Glutamatergic neuron (in vitro differentiated cells): ENCODE measurements at regions not wholly inside any gene's neighbourhood (a gene's known extent, or its start where the extent isn't known, plus 50 kb on each side); places are given as distances from the start of the nearest gene placed in this dataset.

ENCODE experiments used
- DNase-seq: peaks from one replicate; pipeline ENCODE4 v3.0.0; 2022
- H3K27ac Mint-ChIP-seq: one replicate; pipeline ENCODE4 v1.8.0; 2020; ENCODE audit warnings: mild to moderate bottlenecking, mixed read lengths, inconsistent platforms; ENCODE audit not compliant: unreplicated experiment
- H3K27me3 Mint-ChIP-seq: one replicate; pipeline ENCODE4 v1.8.0; 2020; ENCODE audit warnings: mild to moderate bottlenecking, moderate library complexity, mixed read lengths, inconsistent platforms; ENCODE audit not compliant: unreplicated experiment
- H3K36me3 Mint-ChIP-seq: one replicate; pipeline ENCODE4 v1.8.0; 2020; ENCODE audit warnings: mild to moderate bottlenecking, mixed read lengths, inconsistent platforms; ENCODE audit not compliant: unreplicated experiment
- H3K4me1 Mint-ChIP-seq: one replicate; pipeline ENCODE4 v1.8.0; 2020; ENCODE audit warnings: mild to moderate bottlenecking, low read depth, mixed read lengths, inconsistent platforms; ENCODE audit not compliant: unreplicated experiment
- H3K4me3 Mint-ChIP-seq: one replicate; pipeline ENCODE4 v1.8.0; 2020; ENCODE audit warnings: mild to moderate bottlenecking, mixed read lengths, inconsistent platforms; ENCODE audit not compliant: unreplicated experiment
- H3K9me3 Mint-ChIP-seq: one replicate; pipeline ENCODE4 v1.8.0; 2020; ENCODE audit warnings: mild to moderate bottlenecking, moderate library complexity, mixed read lengths, inconsistent platforms; ENCODE audit not compliant: unreplicated experiment
- TF ChIP-seq, protein P1 (sequence below): fragments of 200-600 bp; sonication (generic); IDR thresholded peaks from one replicate; pipeline ENCODE4 v1.5.0; 2021; ENCODE audit not compliant: partially characterized antibody, unreplicated experiment

DNA sequence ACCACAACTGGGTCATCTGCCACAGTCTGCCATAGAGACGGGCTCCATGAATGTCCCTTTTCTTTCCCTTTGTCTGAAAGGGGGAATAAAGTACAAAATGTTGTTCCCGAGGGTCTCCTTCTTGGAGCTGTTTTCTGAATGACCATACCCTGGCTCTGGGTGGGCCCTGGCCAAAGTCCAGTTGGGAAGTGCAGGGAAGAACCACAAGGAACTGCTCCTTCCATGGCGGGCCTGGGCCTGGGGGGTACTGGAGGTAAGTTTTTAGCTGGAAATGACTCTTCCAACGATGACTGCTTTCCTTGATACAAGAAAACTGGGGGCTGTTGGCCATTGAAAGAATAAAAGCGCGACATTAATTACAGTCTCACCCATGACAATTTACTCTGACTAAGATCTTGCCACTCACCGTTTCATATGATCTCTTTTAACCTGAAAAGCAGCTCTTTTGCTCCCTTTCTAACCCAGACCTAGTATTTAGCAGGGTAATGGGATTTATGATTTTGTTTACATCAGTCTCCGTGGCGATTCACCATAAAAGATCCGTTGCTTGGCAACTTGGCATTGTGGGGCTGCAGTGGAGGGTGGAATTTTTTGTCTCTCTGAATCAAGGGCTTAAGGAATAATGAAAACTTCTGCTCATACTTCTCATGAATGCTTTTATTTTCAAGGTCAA lies 89.2 kb upstream of the PTCH1 start:
- no peak for DNase-seq
- no peaks in the 10 kb centered on the region for H3K36me3 Mint-ChIP-seq
- H3K27ac Mint-ChIP-seq: no peak overlapping the region
- H3K4me3 Mint-ChIP-seq: no peak overlapping the region
- peaks cover 1% of the 10 kb centered on the region for H3K9me3 Mint-ChIP-seq
- TF ChIP-seq, protein P1, sequence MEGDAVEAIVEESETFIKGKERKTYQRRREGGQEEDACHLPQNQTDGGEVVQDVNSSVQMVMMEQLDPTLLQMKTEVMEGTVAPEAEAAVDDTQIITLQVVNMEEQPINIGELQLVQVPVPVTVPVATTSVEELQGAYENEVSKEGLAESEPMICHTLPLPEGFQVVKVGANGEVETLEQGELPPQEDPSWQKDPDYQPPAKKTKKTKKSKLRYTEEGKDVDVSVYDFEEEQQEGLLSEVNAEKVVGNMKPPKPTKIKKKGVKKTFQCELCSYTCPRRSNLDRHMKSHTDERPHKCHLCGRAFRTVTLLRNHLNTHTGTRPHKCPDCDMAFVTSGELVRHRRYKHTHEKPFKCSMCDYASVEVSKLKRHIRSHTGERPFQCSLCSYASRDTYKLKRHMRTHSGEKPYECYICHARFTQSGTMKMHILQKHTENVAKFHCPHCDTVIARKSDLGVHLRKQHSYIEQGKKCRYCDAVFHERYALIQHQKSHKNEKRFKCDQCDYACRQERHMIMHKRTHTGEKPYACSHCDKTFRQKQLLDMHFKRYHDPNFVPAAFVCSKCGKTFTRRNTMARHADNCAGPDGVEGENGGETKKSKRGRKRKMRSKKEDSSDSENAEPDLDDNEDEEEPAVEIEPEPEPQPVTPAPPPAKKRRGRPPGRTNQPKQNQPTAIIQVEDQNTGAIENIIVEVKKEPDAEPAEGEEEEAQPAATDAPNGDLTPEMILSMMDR: no peak
- H3K27me3 Mint-ChIP-seq: peaks cover 4% of the 10 kb centered on the region
- peaks cover 4% of the 10 kb centered on the region for H3K4me1 Mint-ChIP-seq

DNA sequence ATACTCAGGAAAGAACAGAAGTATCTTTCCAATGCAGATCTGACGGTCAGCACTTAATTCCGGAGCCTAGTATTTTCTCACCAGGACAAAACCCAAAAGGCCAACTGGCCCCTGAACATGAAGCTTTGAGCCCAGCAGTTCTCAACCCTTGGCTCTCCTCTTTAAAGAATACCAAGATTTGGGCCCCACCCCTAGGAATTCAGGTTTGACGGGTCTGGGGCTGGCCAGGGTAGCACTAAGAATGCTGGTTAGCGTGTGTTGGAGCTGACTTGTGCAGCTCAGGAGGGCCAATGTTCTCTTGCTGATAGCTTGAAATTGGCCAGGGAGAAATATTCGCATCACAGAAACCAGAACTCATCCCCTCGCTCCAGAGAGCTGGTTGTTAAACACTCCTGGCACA lies 88.3 kb upstream of the PTCH1 start:
- no peak for DNase-seq
- TF ChIP-seq, protein P1: no peak
- Mint-ChIP-seq H3K36me3 (no peaks in the 10 kb centered on the region), H3K9me3 (peaks cover 1% of the 10 kb centered on the region), H3K4me3 (no peak overlapping the region), H3K27ac (no peak overlapping the region), H3K4me1 (peaks cover 4% of the 10 kb centered on the region), H3K27me3 (peaks cover 4% of the 10 kb centered on the region)

DNA sequence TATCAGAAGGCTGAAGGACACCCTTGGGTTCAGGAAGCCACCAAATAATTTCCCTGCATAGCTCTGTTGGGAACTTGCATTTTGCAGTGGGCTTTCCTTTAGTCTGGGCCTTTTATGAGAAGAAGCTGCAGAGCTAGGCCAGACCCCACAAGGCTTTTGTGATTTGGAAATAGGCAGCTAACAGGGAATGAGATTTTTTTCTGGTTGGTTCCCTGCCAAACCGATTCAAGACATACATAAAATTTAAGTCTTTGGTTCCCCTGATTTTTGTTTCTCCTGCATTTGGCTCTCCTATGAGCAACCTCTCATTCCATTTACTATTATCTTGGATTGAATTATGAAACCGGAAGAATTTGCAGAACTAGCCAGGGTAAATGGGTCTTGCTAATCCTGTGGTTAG lies 81.5 kb upstream of the PTCH1 start:
- H3K4me3 Mint-ChIP-seq: no peak overlapping the region
- H3K27ac Mint-ChIP-seq: no peak overlapping the region
- H3K4me1 Mint-ChIP-seq: peaks cover 4% of the 10 kb centered on the region

DNA sequence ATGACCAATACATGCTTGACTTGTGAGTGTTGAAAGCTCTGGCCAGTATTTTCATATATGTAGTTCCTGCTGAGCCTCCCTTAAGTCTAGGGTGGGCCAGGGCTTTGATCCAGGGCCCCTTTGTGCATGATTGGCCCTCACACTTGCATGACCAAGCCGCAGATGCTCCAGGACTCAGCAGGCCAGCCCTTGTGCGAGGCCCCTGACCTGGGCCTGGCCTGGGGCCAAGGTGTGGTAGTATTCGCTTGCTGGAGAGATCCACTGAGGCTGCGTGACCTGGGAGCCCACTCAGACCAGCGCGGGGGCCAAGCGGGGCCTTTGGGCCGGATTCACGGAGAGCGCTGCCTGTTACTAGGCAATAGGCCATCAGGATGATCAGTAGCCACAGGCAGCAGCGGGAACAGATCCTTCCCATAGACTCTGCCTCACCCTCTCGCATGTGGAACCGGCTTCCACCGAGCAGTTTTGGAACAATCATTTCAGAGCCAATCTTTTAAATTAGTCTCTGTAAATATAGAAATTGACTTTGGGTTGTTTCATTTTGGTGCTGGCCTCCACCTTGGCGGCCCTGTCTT lies 79.0 kb upstream of the PTCH1 start:
- Mint-ChIP-seq H3K9me3 (peaks cover 2% of the 10 kb centered on the region), H3K36me3 (no peaks in the 10 kb centered on the region), H3K27ac (no peak overlapping the region), H3K4me1 (peaks cover 4% of the 10 kb centered on the region), H3K4me3 (no peak overlapping the region), H3K27me3 (peaks cover 1% of the 10 kb centered on the region)
- TF ChIP-seq, protein P1: no peak
- no peak for DNase-seq

More for the DNA sequence above, 81.5 kb upstream of the PTCH1 start:
- H3K9me3 Mint-ChIP-seq: peaks cover 2% of the 10 kb centered on the region
- peaks cover 1% of the 10 kb centered on the region for H3K27me3 Mint-ChIP-seq
- TF ChIP-seq, protein P1: no peak
- H3K36me3 Mint-ChIP-seq: no peaks in the 10 kb centered on the region
- no peak for DNase-seq

DNA sequence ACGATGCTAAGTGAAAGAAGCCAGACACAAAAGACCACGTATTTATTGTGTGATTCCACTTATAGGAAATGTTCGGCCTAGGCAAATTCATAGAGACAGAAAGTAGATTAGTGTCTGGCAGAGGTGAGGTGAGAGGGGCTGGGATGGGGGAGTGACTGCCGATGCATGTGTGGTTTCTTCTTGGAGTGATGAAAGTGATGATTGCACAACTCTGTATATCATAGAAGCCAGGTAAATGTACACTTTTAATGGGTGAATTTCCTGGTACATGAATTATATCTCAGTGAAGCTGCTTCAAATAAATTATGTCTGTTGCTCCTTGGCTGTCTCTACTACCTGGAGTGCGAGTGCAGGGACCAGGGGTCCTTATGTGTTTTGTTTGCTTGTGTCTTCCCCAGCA lies 76.2 kb upstream of the PTCH1 start:
- DNase-seq: no peak
- Mint-ChIP-seq H3K36me3 (no peaks in the 10 kb centered on the region), H3K9me3 (peaks cover 5% of the 10 kb centered on the region), H3K27me3 (peaks cover 1% of the 10 kb centered on the region), H3K4me1 (peaks cover 4% of the 10 kb centered on the region), H3K4me3 (no peak overlapping the region), H3K27ac (no peak overlapping the region)
- TF ChIP-seq, protein P1: no peak
